NCI-H1930 (cell line): ENCODE measurements at regions not wholly inside any gene's neighbourhood (a gene's known extent, or its start where the extent isn't known, plus 50 kb on each side); places are given as distances from the start of the nearest gene placed in this dataset.
A peak's percentile ranks its signal among the peaks of the same experiment; 100 is the strongest.
"Not testable (repeated sequence)": the region's sequence is repeated elsewhere in the genome, so short reads cannot be mapped to it uniquely, and the experiment has no call there.

Source experiments
- DNase-seq, 2 experiments: peaks; one replicate each; lab custom pipeline; 2025; lab: John Stamatoyannopoulos, UW

DNA sequence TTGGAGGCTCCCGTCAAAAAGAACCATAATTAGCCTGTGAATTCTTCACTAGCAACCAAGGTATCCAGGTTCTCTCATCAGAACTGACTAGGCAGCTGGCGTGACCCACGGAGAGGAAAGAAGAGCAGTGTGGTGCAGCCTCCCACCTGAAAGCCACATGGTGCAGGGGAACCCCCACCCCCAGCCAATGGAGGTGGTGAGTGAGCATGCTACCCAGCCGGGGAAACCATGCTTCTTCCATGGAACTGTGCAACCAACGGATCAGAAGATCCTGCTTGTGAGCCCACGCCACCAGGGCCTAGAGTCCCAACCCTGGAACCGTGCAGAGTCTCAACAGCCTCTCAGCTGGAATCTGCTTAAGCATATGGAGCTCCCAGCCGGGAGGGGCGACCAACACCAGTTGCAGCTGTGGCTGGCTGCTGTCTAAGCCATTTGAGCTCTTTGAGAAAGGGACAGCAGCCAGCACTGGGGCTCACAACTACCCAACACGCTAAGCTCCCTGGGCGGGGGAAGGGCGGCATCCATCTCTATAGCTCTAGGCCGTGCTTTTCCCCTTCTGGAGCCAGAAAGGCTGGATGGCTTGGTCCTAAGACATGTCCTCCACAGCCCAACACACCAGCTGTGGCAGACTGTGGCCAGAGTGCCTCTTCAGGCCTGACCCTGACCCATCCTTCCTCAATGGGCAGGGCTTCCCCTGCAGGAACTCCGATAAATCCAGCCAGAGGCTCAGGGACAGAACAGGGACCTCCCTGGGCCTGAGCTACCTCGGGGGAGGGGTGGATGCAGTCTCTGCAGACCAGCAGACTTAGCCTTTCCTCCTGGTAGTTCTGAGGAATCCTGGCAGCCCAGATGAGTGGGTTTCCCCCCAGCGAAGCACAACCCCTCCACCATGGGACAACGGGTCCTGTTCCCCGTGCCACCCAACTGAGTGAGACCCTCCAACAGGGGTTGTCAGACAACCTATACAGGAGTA, 151.4 kb upstream of the NXPH2 start:
- no peak for DNase-seq

DNA sequence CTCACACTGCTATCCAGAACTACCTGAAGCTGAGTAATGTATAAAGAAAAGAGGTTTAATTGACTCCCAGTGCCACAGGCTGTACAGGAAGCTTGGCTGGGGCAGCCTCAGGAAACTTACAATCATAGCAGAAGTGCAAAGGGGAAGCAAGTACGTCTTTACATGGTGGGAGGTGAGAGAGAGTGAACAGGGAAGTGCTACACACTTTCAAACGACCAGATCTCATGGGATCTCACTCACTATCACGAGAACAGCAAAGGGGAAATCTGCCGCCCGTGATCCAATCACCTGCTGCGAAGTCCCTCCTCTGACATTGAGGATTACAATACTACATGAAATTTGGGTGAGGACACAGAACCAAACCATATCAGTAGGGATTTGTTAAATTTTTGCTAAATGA, 150.4 kb upstream of the NXPH2 start:
- DNase-seq = no peak

DNA sequence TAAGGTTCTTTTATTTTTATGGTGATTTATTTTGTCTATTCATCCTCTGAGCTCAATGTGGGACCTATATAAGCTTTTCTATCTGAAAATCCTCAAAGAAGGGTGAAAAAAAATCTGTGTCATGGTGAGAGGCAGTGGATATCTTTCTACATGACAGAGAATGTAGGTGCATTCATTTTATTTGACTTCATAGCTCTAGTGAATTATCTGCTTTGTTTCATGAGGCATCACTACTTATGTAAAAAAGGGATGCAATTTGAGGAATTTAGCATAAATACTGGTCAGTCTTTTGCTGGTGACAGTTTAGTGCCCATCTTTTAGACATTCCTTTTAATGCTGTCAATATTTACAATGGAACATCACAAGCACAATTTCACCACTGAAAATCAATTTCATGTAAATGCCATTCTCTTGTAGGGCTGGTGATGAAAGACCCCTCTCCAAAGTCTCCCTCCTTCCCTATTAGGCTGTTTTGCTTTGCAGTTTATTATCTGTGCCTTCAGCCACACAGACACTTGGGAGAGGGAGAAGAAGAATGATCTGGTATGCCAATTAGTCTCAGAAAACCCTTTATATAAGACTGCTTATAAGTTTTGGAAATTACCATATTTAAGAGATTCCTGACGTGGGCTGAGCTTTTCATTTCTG, 148.3 kb upstream of the NXPH2 start:
- no peak for DNase-seq

DNA sequence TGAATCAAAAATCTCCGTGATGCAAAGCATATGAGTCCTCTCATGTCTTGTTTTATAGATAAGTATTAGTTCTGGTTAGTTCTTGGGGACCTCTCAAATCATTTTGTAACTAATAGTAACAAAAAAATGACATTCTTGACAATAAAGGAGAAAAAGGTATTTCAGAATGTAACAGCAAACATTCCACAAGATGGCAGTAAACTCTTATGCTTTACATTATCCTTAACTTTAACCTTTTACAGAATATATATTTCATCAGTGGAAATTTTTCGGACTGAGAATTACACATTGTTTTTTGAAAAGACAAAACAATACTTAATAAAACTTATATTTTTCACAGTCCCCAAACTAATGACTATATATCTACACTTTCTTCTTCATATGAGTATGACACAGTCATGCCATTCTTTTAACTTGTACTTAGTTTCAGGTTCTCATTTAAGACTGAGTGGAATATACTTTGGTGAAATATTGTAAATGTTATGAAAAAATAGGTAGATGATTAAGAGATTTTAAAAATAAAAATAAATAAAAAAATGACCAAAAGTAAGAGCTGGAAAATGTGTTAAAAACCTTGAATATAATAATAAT, 142.9 kb upstream of the NXPH2 start:
- DNase-seq = peak in 1 of 2 experiments; percentile 4

DNA sequence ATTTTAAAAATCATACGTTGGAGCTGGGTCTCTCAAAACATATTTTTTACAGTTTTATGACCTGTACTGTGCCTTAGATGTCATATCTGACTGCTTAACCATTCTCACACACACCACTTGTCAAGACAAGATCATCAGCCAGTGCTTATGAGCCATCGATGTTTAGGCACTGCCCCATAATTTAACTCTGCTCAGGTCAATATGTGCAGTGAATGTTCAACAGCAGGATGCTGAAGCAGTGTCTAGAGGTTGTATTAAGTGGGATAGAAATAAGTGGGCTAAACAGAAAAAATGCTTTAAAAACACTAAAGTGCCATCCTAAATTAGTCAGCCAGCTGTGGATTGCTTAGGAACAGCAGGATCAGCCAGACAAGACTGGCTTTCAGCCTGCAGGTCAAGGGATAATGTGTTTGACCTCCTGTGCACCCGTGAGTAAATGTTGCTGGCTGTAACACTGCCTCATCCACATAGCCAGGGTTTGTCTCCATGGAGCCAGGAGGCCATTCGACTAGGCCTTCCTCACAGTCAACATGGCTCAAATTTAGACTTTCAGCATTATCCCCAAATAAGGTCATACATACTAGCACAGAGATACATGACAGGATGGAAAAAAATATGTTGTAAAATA, 139.0 kb upstream of the NXPH2 start:
- DNase-seq = no peak

DNA sequence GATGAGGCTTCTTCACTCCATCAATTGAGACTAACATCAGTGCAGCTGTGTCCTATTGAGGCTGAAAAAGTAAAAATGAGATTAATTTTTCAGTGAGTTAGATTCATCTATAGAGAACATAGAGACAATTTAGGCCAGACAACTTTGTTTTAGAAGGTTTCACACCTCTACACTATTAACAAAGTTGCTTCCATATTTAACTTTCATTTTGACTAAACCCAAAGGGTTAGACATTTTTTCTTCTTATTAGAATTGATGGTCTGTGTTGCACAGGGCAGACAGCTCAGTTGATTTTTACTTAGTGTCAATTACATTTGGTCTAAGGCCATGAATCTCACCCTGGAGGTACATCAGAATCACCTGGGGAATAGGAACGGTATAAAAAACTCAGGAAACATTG, 130.2 kb upstream of the NXPH2 start:
- no peak for DNase-seq

DNA sequence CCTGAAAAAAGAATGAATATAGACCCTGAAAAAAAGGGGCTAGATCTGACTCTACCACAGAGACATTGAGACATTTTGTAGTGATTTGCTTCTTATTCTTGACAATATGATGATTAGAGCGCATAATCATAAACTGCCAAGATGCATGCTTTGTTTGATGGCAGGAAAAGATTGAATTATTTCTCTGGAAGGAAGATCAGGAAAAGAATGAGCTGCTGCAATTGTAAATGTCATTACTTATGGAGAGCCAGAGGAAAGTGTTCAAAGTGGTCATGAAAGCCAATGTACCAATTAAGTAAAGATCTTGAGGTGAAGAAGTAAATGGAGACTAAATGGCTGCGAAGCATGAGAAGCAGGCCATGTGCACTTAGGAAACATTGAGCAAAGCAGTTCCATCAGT, 126.4 kb upstream of the NXPH2 start:
- no peak for DNase-seq

DNA sequence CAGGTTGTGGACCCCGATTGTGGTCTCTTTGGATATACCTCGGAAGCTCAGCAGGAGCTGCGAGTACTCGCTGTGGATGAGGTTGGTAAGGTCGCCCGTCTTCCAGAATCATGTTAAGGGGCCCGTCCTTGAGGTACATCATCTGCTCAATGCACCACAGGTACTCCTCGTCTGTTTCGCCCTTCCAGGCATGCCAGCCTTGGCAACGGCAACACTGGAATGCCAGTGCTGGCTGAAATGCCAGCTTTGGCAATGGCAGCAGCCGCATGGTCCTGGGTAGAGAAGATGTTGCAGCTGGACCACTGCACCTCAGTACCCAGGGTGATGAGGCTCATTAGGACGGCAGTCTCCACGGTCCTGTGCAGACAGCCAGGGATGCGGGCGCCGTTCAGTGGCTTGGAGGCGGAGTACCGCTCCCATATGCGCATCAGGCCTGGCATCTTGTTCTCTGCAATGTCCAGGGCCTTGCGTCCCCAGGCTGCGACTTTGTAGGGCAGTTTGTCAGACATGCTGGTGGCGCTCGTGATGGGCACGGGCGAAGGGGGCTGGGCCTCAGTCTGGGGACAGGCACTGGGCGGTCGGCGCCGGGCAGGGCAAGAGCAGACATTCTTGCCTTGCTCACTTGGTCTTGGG, 122.2 kb upstream of the NXPH2 start:
- DNase-seq = no peak

DNA sequence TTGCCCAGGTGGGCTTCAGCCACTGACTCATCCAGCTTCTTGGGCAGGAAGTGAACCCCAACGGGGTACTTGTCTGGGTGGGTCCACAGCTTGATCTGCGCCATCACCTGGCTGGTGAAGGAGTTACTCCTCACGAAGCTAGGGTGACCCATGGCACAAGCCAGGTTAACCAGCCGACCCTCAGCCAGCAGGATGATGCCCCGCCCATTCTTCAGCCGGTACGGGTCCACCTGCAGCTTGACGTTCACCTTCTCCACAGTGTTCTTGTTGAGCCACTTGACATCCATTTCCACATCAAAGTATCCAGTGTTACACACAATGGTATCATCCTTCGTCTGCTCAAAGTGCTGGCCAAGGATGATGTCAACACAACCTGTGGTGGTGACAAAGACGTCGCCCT, 121.3 kb upstream of the NXPH2 start:
- DNase-seq = no peak

DNA sequence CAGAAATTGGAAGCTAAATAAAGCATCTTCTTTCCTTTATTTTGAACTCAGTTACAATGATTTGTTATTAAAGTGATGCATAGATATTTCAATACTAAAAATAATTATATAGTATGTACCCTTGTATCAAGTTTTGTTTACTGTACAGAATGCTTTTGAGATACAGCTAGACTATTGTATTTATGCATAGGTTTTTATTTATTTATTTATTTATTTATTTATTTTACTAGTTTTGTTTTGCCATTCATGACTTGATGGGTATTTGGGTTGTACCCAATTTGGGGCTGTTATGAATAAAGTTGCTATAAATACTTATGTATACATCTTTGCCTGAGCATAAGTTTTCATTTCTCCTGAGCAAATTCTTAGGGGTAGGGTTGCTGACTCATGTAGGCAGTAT, 118.7 kb upstream of the NXPH2 start:
- DNase-seq = no peak

DNA sequence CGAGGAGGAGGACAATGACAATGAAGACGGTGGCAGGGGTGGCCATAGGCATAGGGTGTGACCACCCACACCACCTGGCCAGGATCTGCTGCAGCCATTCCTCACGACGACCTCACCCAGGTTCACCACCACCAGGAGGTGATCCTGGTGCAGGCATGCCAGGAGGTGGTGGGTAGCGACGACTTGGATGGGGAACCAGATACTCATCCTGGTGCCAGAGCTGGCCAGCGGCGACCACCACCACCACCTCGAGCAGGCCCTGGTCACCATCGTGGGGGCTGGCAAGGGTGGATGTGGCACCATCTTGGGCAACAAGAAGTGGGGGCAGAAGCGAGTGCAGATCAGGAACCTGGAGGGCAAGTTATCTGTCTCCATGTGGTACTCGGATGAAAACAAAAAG, 117.1 kb upstream of the NXPH2 start:
- DNase-seq = no peak

DNA sequence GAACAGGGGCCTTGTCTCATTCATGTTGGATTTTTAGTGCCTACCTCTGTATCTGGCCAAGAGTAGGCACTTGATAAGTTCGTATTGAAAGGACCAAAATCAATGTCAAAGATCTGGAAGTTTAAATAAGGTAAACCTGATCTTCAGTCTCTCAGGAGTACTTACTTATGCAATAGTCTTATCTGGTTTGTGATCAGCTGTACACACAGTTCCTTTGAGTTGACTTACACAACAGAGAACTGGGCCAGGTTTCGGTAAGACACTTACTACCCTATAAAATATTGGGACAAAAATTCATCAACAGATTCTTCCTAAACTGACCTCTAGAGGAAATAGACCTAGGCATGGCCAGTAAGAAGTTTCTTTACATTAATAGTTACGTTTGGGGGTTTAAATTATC, 113.6 kb upstream of the NXPH2 start:
- DNase-seq = no peak

DNA sequence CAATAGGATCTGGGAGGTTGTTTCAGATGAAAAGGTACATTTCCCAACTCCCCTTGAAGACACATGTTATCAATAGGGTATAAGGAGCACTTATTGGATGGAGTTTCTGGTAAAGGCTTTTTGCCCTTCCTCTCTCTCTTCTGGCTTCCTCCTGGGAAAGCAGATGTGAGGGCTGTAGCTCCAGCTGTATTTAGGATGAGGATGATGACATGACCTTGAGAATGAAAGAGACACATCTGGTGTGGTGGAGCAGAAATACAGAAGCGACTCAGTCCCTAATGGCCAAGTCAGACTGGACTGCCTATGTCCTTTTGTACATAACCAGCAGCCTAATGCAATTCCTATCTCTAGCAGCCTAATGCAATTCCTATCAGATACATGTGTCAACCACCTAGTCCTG, 100.9 kb upstream of the NXPH2 start:
- DNase-seq = no peak

DNA sequence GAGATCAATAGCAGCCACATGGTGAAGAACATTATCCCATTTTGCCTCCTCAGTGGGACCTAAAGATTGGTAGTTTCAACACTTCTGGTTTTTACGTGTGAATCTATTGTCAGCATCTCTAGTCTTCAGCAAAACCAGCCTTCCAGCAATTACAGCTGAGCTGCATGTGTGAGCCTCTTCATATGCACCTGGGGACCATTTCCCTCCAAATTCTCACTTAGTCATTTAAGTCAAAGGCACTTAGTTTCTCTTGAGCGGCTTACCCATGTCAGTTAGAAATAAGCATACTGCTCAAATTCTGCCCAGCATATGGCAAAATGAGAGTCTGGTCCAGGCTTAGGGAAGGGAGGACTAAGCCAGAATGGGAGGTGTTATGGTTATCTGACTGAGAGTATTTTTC, 99.7 kb upstream of the NXPH2 start:
- DNase-seq = no peak

DNA sequence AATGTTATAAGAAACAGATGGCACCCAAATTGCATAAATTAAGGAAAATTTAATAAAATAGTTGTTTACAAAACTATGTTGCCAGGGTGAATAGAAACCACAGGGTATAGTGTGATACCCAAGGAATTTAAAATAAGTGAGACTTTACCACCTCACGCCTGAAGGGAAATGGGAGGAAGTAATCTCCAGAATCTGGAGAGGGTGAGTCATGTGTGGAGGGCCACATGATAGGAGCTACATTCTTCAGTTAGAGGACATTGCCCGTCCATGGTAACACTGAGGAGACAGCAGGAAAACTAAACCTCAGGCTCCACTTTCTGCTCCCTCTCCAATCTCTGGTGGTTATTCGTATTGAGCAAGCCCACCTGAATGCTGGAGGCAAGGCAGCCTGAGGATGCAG, 97.2 kb upstream of the NXPH2 start:
- DNase-seq = no peak

DNA sequence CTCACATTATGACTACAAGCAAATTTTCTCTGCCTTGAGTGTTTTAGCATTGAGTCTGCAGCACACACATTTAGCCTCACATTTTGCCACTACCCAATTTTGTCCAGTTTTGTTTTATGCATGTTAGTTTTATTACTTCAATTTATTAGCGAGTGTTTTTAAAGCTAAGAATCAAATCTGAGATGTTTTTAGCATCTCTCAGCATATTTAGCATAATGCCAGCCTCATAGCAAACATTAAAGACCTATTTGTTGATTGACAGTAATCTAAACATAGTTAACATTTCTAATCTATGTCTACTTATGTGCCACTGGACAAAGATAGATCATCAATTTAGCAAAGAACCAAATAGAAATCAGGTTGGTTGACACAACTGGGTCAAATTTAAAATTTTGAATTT, 94.1 kb upstream of the NXPH2 start:
- no peak for DNase-seq

DNA sequence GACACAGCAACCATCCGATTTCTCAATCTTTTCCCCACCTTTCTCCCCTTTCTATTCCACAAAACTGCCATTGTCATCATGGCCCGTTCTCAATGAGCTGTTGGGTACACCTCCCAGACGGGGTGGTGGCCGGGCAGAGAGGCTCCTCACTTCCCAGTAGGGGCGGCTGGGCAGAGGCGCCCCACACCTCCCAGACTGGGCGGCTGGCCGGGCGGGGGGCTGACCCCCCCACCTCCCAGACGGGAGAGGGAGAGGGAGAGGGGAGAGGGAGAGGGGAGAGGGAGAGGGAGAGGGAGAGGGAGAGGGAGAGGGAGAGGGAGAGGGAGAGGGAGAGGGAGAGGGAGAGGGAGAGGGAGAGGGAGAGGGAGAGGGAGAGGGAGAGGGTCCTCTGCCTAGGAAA, 91.9 kb upstream of the NXPH2 start:
- DNase-seq = not testable (repeated sequence)

DNA sequence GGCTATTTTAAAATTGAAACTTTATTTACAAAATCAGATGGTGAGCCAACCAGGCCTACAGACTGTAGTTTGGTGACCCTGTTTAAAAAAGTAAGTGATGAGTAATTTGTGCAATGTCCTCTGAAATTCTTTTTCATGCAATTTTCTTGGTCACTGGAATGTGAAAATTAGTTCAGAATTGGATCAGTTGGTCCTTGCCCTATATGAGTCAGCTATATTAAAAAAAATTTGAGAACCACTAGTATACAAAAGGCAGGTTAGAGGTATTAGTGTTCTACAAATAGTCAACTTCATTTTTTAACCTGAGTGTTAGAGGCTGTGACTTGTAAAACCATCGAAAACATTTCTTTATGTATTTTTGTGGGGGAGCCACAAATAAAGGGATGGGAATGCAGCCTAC, 91.1 kb upstream of the NXPH2 start:
- DNase-seq = no peak

DNA sequence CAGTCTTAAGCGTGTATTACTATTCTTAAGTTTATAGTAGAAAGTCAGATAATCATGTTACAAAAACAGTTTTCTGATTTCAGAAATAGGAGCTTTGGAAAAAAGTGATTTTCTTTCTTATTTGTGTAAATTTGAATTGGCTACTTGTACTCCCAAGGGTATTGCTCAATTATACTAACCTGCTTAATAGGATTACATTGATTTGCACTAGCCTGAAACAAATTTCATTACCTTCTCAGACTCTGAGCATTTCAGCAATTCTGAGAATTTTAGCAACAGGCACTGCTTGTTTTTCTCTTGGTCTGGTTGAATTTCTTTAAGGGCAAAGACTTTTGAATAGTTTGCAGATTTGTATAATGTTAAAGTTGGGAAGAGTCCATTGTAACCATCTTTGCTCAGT, 87.2 kb upstream of the NXPH2 start:
- no peak for DNase-seq

DNA sequence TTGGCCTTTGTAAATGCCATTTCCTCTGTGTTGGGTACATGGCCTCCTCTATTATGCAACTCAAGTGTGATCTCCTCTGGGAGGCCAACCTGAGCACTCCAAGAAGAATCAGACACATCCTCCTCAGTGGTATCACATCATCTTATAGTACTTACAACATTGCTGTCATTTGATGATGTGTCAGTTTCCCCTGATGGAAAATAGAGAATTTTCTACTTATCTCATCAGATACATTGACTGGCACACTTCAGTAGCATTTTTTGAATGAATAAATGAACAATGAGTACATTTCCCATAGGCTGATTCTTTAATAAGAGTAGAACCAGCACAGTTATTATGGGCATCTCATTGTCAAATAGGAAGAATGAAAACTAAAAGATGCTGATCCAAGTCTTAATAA, 86.6 kb upstream of the NXPH2 start:
- no peak for DNase-seq

DNA sequence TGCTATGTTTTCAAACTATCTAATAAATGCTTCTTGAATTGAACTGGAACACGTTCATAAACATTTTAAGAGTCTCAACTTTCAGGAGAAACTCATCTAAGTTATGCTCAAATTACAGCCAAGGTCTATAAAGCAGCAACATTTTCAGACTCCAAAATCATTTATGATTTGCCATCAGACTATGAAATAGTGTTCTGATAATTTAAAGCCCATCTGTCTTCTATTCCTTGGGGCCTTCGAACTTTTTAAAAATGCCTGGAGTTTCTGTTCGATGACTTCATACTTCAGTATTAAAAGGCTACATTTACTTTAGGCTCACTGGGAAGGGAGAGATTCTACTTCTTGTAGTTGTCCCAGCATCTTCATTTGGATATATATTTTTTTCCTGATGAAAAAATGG, 73.6 kb upstream of the NXPH2 start:
- DNase-seq = no peak

DNA sequence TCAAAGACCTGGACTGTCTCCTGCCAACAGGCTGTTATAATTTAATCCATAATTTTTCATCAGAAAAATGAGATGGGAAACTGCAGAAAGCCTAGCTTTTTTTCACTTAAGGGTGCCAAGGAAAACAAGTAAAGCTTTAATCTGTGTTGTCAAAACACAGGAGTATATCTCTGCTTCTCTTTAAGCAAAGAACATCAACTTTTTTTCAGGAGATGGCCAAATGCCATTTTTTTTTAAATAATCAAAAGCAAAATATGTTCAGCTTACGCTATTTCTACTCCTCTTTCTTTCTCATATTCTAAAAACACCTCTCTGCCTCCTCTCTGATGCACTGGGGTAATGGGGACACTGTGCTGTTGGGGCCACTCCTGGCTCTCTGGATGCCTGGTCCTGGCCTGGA, 73.1 kb upstream of the NXPH2 start:
- no peak for DNase-seq
